ENCODE measurements at regions not wholly inside any gene's neighbourhood (a gene's known extent, or its start where the extent isn't known, plus 50 kb on each side); places are given as distances from the start of the nearest gene placed in this dataset.

GRCh38 chr1:196098000-196098399 lies 510.2 kb downstream of the KCNT2 start (continued):
- TF ChIP-seq CTCF (IDR thresholded peaks at IDR 0.05 in 2 of 3, conservative IDR thresholded peaks at IDR 0.05 in 1 of 3; ENCODE audit: control insufficient read depth in 2 of 3, extremely low read depth in 1 of 3, insufficient read depth in 1 of 3, low read depth in 3 of 3, low read length in 3 of 3) (no peak), HSF1 (IDR thresholded peaks at IDR 0.05; ENCODE audit: low read depth, low read length) (no peak), TBL1XR1 (IDR thresholded peaks at IDR 0.05; ENCODE audit: low read depth, low read length) (no peak), YY1 (IDR thresholded peaks at IDR 0.05; ENCODE audit: low read depth, low read length) (no peak), KLF5 (IDR thresholded peaks at IDR 0.05; ENCODE audit: partially characterized antibody) (no peak)

GRCh38 chr1:196094821-196095220 lies 513.4 kb downstream of the KCNT2 start:
- Histone ChIP-seq H3K36me3 (ENCODE audit: control insufficient read depth in 2 of 2, insufficient read depth in 2 of 2, low read length in 1 of 2) (no peaks in the 10 kb centered on the region), H3K27me3 (replicated peaks in 1 of 2; ENCODE audit: control insufficient read depth in 2 of 2, insufficient read depth in 2 of 2, low read length in 1 of 2) (no peaks in the 10 kb centered on the region), H2AFZ (ENCODE audit: control insufficient read depth, low read depth, low read length) (no peak overlapping the region), H3K79me2 (ENCODE audit: control insufficient read depth, insufficient read depth, low read length) (no peaks in the 10 kb centered on the region), H3K9ac (ENCODE audit: control insufficient read depth, insufficient read depth, low read length) (no peak overlapping the region), H3K27ac (ENCODE audit: control insufficient read depth, insufficient read depth) (no peak overlapping the region), H3K4me2 (ENCODE audit: control insufficient read depth, insufficient read depth) (no peak overlapping the region), H3K4me3 (no peak overlapping the region), H3K4me1 (ENCODE audit: control insufficient read depth, insufficient read depth, low read length) (no peaks in the 10 kb centered on the region), H4K20me1 (ENCODE audit: control insufficient read depth, insufficient read depth) (no peaks in the 10 kb centered on the region), H3K9me3 (replicated peaks; ENCODE audit: control insufficient read depth, insufficient read depth, low read length) (no peaks in the 10 kb centered on the region)
- WGBS (ENCODE audit: insufficient coverage, insufficient replicate concordance, low lambda C conversion rate, missing lambda C conversion rate) = 31% methylated on average over 1 of the region's 1 CpG
- POLR2A ChIA-PET = no interaction called here
- ATAC-seq = no peak
- DNase-seq (ENCODE audit: low read depth, low spot score) = no peak
- no peak for FAIRE-seq
- in situ Hi-C loops (cut with MboI) = no loop called here
- TF ChIP-seq RELA (IDR thresholded peaks at IDR 0.05; ENCODE audit: borderline replicate concordance, partially characterized antibody) (no peak), ZBED1 (IDR thresholded peaks at IDR 0.05; ENCODE audit: borderline replicate concordance) (no peak), RELB (IDR thresholded peaks at IDR 0.05; ENCODE audit: low read depth) (no peak), EGR1 (IDR thresholded peaks at IDR 0.05; ENCODE audit: borderline replicate concordance in 1 of 2, low read depth in 2 of 2, low read length in 2 of 2) (no peak), IRF5 (IDR thresholded peaks at IDR 0.05; ENCODE audit: borderline replicate concordance) (no peak), E2F4 (IDR thresholded peaks at IDR 0.05; ENCODE audit: low read depth, low read length) (no peak), TCF7 (IDR thresholded peaks at IDR 0.05; ENCODE audit: borderline replicate concordance) (no peak)
- no TSS peak for BruUV-seq (replicated peaks)
- intact Hi-C loops (cut with micrococcal nuclease; ENCODE audit: unreplicated experiment) = no loop called here
- RAD21 ChIA-PET (ENCODE audit: unreplicated experiment) = no interaction called here
- SMC1A ChIA-PET (ENCODE audit: uncharacterized antibody, unreplicated experiment) = no interaction called here
- CTCF ChIA-PET = interaction anchor here (0.7 kb wide), 1 partner anchor 9 kb away, joined by 3 read pairs; no protein-coding TSS in a partner anchor
